Limb (tissue), 2 donors: ENCODE measurements at regions not wholly inside any gene's neighbourhood (a gene's known extent, or its start where the extent isn't known, plus 50 kb on each side); places are given as distances from the start of the nearest gene placed in this dataset.
"Not testable (repeated sequence)": the region's sequence is repeated elsewhere in the genome, so short reads cannot be mapped to it uniquely, and the experiment has no call there.

Experiments used
- DNase-seq, 2 donors: peaks; one replicate each; pipeline ENCODE4 v3.0.0-alpha.2; 2016; ENCODE audit errors: extremely low spot score in 2 of 2

DNA sequence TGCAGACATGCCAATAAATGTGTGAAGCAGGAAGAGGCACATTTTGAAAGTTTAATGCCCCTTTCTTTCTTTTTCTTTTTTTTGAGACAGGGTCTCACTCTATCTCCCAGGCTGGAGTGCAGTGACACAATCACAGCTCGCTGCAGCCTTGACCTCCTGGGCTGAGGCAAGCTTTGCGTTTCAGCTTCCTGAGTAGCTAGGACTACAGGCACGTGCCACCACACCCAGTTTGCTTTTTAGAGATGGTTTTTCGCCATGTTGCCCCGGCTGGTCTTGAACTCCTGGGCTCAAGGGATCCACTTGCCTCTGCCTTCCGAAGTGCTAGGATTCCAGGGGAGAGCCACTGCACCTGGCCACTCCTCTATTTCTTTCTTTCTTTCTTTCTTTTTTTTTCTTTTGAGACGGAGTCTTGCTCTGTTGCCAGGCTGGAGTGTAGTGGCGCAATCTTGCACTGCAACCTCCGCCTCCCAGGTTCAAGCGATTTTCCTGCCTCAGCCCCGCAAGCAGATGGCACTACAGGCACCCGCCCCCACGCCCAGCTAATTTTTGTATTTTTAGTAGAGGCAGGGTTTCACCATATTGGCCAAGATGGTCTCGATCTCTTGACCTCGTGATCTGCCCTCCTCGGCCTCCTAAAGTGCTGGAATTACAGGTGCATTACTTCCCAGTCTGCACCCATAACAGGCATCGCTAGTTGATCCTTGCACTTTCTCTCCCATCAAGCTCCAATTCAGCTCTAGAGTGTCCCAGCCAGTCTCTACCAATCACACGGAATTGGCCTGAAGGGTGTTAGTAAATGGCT, 77.5 kb upstream of the RUNX3 start:
- not testable (repeated sequence) for DNase-seq

DNA sequence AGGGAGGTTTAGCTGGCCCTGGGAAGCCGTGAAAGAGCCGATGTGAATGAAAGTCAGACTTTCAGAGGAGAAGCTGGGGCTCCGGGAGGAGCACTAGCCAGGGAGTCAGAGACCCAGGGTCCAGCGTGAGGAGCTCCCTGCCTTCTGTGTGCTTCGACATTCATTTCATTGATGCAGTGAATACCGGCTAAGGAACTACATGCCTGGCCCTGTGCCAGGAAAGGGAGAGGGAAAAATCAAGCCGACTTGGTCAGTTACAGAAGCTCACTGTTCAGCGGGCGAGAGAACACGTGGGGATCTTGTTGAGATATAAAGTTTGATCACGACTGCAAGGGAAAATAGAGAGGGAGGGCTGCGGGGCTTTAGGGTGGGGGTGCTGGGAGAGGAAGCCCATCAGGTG, 76.7 kb upstream of the RUNX3 start:
- DNase-seq: peak; percentile 32 to 72

DNA sequence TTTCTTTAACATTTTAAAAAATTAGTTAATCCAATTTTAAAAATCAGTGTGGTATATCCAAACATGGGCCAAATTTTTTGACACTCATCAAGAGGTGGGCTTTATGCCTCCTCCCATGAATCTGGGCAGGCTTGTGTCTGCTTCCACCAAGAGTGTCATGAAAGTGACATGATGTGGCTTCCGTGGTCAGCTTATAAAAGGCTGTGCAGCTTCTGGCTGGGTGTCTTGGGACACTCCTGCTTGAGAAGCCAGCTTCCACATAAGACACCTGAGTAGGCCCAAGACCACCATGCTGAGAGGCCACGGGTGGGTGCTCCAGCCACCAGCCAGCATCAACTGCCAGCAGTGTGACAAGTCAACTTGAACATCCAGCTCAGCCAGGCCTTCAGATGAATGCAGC, 74.3 kb upstream of the RUNX3 start:
- no peak for DNase-seq

DNA sequence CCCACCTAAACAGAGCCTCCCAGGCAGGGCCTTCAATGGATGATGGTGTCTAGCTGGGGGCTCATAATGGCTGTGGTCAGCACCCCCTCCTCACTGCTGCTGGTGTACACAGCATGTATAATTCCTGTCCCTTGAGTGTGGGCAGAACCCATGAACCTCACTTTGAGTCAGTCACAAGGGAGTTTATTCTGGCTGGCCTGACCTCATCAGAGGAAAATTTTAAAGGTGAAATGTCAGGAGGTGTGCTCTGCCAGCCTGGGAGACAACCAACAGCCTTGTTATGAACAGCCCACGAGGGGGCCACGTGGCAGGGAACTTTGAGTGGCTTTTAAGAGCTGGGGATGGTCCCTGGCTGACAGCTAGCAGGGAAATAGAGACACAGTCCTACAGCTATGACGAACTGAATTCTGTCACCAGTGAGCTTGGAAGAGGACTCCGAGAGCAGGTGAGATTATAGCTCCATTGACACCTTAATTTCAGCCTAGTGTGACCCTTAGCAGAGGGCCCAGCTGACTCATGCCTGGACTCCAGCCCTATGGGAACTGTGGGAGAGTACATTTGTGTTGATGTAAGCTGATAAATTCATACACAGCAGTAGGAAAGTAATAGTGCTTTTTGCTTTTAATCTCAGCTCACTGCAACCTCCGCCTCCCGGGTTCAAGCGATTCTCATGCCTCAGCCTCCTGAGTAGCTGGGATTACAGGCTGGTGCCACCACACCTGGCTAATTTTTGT, 73.5 kb upstream of the RUNX3 start:
- DNase-seq: no peak

DNA sequence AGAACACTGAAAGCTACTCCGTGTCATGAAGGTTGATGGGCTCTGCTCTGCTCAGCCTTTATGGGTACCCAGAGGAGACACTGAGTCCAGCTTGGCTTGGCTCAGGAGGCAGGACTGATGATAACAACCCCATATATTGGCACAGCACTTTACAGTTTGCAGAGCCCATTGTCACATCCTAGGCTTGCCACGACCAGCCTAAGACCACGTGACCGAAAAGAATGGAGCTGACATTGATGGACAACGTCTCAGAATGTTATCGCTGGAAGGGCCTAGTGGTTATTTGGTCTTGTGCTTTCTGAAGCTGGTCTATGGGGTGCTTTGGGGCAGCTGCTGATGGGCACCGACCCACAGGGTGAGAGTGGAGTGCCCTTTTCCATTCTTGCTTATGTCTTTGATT, 72.9 kb upstream of the RUNX3 start:
- DNase-seq: no peak

DNA sequence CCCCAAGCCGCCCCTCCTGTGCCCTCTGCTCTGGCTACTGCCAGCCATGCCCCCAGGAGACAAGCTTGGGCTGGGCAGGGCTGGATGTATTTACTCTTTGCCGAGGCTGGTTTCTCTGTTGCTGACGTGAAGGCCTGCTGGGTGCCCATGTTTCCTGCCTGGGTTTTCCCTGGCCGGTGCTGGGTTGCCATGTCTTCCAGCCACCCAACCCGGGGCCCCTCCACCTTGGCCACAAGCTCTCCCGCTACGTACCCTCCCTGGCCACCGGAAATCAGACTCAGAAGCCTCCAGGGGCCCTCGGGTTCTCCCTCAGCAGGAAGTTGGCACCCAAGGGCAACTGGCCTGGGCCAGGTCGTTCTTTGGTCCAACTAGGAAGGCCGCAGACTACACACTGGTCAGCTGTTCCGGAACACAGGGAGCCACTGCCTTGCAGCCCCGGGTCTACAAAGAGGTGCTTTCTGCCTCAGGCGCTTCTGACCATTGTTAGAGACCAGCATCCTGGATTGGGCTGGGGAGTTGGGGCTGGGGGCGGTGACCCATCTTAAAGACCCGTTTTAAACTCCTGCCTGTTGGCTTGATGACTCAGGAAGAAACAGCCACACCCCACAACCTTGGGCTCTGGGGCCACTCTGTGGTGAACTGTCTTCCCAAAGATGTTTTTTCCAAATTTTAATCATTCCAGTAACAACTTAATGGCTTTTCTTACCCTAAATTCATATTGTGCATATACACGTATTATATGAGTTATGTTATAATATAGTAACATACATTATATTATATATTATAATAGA, 71.2 kb upstream of the RUNX3 start:
- no peak for DNase-seq

DNA sequence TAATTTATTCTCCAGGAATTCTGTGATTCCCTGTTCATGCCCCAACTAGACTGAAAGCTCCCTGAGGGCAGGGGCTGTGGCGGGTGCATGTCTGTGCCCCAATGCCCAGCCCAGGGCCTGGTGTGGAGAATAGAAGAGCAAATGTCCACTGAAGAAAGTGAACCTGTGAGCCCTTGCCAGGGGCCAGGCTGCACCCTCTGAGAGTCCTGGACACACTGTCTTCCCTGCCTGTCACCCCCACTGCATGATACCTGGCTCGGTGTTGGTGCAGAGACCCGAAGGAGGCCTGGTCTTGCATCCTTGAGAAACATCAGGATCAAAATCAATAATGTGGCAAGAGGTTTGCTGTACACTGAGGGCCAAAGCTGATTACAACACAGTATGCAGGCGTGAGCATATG, 69.8 kb upstream of the RUNX3 start:
- DNase-seq: no peak

DNA sequence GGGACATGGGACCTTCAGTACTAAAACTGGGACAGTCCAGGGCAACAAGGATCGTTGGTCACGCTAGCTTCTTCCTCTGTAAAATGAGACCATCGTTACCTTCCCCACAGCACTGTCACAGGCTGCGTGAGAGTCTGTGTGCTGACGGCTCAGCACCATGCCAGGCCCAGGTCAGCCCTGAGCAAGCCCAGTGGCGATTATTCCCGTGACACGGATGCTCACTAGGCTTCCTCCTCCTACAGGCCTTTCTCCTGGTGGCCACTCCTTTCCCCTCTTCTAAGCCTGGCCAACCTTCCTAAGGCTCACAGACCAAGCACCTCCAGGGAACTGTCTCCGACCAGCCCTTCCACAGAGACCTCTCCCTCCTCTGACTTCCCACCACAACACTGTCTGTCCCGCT, 69.3 kb upstream of the RUNX3 start:
- DNase-seq: no peak

DNA sequence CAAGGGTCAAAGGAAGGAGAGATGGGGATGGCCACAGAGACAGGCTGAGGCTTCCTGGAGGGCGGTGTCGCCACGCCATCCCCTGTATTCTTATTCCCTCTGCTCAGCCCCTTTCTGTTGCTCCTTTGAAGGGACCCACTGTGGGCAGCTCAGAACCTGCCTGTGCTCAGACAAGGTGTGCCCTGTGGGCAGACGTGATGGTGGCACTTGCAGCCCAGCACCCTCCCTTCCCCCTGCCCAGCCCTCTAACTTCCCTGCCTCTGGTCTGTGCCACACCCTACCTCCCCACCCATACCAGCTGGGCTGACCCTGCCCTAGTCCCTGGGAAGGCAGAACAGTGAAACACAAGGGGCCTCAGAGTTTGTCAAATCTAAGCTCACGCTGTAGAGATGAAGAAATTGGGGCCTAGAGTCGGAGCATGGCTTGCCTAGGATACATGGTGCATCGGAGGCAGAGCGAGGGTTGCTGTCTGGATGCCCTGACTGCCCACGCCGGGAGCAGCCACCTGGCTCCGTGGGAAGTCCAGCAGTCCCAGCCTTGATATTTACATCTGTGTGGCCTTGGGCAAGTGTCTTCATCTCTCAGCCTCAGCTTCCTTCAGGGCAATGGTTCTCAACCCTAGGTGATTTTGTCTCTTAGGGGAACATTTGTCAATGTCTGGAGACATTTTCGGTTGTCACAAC, 68.6 kb upstream of the RUNX3 start:
- no peak for DNase-seq

DNA sequence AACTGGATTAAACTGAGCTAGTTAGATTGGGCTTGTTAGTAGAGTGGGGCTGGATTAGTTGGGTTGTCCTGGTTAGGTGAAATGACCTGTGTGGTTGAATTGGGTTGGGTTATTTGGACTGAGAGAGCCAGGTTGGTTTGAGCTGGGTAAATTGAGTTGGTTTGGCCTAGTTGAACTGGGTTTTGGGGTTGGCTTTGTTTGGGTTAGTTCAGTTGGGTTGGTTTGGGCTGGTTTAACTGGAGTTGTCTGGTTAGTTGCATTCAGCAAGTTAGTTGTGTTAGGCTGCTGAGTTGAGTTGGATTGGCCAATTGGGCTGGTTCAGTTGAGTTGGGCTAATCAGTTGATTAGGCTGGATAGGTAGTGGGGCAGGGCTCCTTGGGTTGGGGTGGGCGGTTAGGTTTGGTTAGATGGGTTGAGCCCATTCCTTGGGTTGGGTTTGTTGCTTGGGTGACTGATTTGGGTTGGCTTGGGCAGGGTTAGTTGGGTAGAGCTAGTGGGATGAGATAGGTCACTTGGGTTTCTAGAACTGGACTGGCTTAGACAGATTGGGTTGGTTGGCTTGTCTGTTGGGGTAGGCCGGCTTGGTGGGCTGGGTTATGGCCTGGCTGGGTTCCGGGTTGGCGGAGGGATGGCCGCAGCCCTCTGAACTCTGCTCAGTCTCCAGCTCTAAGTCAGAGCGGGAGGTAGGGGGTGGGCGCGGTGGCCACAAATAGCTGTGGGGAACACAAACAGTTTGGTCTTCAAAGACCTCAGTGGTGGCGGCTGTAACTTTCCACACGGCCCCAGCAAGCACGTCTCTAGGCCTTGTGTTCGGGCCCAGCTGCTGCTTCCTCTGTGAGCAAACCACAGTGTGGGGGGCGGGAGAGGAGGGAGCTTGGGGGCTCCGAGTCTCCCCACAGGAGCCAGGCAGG, 67.2 kb upstream of the RUNX3 start:
- DNase-seq: no peak

DNA sequence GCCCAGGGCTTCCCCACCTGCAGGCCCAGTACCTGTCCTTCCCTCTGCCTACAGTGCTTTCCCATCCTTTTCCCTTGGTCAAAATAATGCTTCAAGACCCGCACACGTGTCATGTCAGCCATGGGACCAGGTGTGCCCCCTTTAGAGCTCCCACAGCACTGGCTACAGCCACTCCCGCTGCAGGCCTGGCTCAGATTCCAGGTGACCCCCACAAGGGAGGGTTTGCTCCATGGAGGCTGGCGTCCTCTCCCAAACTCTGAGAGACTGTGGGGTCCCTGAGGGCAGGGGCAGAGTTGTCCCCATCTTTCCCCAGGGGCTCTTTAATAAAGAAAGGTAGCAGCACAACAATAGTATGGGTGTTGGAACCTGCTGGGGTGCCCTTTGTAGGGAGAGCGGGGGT, 66.4 kb upstream of the RUNX3 start:
- DNase-seq: no peak

DNA sequence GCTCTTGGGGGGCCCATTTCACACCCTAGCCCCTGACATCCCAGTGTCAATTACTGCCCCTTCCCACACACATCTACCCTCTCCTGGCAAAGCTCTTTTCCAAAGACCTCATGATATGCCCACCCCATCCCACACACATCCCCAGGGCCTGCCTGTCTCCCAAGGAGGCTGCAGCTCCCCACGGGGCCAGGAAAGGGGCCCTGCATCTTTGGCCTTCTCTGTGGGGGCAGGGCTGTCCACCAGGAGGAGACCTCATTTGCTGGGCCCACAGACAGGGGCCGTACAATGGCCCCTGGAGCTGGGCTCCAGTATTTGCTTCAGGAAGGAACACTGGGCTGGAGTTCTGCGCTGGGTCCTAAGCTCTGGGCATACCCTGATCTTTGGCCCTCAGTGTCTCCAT, 65.6 kb upstream of the RUNX3 start:
- no peak for DNase-seq

DNA sequence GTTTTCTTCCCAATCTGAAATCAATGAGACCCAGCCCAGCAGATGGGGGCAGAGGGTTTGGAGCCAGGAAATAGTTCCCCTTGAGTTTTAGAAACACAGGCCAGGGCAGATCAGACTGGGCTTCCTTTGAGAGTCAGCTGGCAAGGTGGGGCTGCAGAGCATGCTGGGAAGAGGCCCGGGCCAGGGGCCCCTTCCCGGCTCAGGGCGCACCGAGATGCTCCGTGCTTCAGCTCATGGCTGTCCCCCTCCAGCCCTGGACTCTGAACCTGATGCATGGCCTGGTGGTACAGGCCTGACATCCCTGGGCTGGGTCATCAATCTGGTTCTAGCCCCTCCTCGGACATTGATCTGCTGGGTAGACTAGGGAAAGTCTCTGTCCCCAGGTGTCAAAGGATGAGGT, 65.1 kb upstream of the RUNX3 start:
- no peak for DNase-seq

DNA sequence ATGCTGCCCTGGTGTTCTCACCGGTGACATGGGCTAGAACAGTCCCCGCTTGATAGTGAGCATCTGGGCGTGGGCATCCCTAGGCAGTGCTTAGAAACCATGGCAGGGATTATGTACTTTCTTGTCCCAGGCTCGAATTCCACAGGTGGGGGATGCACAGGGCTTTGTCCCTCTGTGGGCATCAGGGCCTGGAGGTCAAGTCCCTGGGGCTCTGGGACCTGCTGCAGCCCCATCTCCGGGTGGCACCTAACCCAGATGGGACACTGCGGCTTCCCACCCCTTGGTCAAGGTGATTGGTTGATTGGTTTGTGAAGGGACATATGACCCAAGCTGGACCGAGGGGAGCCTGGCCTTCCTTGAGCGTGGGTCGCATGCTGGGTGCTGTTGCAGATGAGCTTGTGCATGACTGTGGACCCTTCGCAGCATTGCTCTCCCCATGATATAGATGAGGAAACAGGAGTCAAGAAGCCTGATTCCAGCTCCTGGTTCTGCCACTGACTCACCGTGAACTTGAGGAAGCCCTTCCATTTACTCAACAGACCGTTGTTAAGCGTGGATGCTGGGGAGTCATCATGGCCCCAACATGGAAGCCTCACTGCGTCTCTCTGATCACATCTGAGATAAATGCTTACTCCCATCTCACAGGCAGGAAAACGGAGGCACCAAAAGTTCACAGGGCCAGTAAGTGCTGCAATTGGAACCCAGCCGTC, 64.0 kb upstream of the RUNX3 start:
- DNase-seq: no peak

DNA sequence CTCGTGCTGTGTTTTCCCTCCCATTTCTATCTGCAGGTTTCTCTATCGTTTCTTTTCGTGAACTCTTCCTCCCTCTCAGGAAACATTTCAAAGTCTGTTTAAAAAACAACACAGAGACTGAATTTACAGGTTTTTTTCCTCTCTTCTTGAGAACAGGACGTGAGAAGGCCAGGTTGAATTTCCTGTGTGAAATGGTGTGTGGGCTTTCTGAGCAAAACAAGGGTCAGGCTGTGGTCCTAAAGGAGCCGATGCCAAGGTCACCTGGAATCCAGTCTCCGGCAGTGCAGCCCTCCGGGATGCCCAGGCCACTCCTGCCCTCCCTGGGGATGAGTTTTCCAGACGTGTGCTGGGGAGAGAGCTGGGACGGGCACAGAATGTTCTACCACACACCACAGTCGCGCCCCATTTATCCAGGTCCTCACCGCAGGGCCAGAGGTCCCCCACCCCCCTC, 62.7 kb upstream of the RUNX3 start:
- no peak for DNase-seq

DNA sequence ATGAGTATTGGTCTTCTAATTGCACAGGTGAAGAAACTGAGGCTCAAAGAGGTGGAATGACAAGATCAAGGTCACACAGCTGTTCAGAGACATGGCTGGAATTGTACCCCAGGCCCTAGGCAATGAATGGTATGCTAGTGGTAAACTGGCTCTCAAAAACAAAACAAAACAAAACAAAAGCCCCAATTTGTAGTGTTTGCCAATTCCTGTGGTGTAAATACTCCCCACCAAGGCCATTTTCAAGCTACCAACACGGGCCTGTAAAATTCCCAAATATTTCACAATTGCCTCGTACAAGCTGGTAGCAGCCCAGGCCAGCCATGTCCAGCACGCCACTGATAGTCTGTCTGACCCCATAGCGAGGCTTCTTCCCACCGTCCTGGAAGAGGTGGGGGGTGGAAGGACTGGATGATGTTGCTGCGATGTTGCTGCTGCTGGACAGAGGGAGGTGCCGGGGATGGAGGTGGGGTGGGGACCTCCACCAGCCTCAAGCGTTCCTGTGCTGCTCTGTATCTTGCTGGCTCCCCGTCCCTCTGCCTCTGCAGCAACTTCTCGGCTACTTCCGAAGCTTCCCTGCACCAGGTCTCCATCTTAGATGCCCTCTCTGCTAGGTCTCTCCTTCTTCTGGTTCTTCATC, 62.2 kb upstream of the RUNX3 start:
- DNase-seq: no peak

DNA sequence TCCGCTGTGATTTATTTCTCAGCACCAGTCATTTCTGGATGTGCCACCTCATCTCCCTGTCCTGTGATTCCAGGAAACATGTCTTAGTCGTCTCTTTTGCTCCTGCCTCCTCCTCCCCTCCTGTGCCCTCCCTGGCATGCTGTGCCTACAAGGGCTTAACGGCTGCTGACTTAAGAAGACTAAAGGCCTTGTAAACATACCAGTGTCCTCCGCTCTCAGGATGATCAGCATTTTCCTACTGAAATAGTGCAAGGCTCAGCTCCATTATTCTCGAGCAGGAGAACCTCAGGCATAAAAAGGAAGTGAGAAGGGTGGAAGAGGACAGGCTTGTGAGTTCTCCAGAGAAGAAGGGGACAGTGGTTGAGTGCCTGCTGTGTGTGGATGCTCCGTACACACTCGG, 61.6 kb upstream of the RUNX3 start:
- DNase-seq: no peak

DNA sequence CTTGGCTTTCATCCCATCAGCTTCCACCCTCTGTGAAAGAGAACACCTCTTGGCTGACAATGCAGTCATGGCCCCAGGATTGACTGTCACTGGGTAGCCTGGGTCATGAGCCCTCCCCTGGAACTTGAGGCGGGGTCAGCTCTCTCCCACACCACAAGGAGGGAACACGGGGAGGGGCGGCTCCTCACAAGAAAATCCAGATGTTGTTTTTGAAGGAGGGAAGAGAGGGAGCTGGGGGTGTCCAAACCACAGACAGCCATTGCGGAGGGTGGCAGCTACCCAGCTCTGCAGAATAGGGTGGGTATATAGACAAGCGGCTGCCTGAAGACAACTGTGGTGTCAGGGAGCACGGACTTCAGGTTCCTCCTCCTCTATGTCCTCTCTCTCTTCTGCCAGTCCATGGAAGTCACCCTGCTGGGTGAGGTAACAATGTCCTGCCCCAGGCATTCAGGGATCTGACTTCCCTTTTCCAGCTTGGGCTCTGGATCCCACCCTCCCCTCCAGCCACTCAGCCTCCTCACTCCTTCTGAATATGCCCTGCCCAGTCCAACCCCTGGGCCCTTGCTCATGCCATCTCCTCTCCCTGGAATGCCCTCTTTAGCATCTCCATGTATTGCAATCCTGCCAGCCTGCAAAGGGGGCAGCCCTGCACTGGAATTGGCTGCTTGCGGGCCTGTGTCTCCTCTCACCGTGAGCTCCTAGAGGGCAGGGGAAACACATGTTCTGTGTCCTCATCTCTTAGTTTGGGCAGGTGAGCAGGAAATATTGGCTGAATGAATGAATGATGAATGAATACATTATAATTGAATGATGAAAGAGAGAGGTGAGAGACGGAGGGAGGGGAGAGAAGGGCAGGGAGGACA, 60.9 kb upstream of the RUNX3 start:
- DNase-seq: no peak

DNA sequence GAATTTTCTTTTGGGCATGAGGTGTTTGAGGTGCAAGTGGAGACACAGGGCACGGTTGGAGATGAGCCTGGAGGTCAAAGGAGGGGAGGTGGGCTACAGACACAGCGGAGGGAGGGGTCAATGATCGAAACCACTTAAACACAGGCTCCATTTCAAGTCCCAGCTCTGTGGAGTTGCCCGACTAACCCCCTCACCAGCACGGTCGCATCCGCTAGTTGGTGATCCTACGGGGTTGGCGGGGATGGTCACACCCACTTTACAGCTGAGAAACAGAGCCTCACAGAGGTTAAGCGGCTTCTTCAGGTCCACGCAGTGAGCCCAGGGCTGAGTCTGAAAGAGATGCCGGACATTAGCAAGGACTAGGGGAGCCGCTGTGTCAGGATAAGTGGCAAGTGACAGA, 60.1 kb upstream of the RUNX3 start:
- DNase-seq: no peak
